Uterus (tissue), 3 donors: ENCODE measurements at regions not wholly inside any gene's neighbourhood (a gene's known extent, or its start where the extent isn't known, plus 50 kb on each side); places are given as distances from the start of the nearest gene placed in this dataset.

Source experiments
- DNase-seq, 2 donors: peaks; one replicate each; pipeline ENCODE4 v3.0.0-alpha.2; 2019 to 2020
- H3K27ac ChIP-seq, 2 donors: fragments of 200-600 bp; sonication (generic); 1 replicate in 1 of 2; 2 replicates in 1 of 2; pipeline ENCODE4 v1.5.1; 2016 to 2018
- H3K27me3 ChIP-seq, 2 donors: fragments of 200-600 bp; sonication (generic); one replicate each; pipeline ENCODE4 v1.5.1; 2018 to 2019; ENCODE audit warnings: control low read depth in 1 of 2
- H3K36me3 ChIP-seq, 2 donors: fragments of 200-600 bp; sonication (generic); one replicate each; pipeline ENCODE4 v1.5.1; 2019; ENCODE audit warnings: control low read depth in 1 of 2
- H3K4me1 ChIP-seq, 2 donors: fragments of 200-600 bp; sonication (generic); one replicate each; pipeline ENCODE4 v1.5.1; 2018 to 2019; ENCODE audit warnings: control low read depth in 1 of 2
- H3K4me3 ChIP-seq, 2 donors: fragments of 200-600 bp; sonication (generic); 1 replicate in 1 of 2; 2 replicates in 1 of 2; pipeline ENCODE4 v1.5.1; 2018 to 2019; ENCODE audit warnings: mild to moderate bottlenecking in 1 of 2
- H3K9me3 ChIP-seq, 2 donors: fragments of 200-600 bp; sonication (generic); one replicate each; pipeline ENCODE4 v1.5.1; 2019; ENCODE audit warnings: control low read depth in 1 of 2
- POLR2A ChIP-seq, 2 donors: fragments of 450-650 bp; IDR thresholded peaks; one replicate each; pipeline ENCODE4 v1.6.1; 2016; ENCODE audit warnings: antibody characterized with exemption in 2 of 2, mild to moderate bottlenecking in 1 of 2, moderate library complexity in 1 of 2
- intact Hi-C: fragments of 100-400 bp; cut with DNase I; formaldehyde crosslinking; loops from one replicate; pipeline ENCODE4 v1.15.1; 2023; ENCODE audit warnings: low total_unique reads
- TF ChIP-seq, protein P1 (sequence below), 4 experiments: fragments of 200-600 bp in 2 of 4; fragments of 450-650 bp in 2 of 4; sonication (generic) in 2 of 4; IDR thresholded peaks; one replicate each; pipeline ENCODE4 v1.5.1; 2016 to 2019; ENCODE audit warnings: antibody characterized with exemption in 4 of 4, mild to moderate bottlenecking in 2 of 4, moderate library complexity in 1 of 4
- donor health status: DM: yes; HTN: yes; CAD: no.

GRCh38 chr22:48927591-48927990 lies 900.1 kb downstream of the BRD1 start:
- no peak for TF ChIP-seq POLR2A (IDR thresholded peaks at IDR 0.05)
- TF ChIP-seq, protein P1, sequence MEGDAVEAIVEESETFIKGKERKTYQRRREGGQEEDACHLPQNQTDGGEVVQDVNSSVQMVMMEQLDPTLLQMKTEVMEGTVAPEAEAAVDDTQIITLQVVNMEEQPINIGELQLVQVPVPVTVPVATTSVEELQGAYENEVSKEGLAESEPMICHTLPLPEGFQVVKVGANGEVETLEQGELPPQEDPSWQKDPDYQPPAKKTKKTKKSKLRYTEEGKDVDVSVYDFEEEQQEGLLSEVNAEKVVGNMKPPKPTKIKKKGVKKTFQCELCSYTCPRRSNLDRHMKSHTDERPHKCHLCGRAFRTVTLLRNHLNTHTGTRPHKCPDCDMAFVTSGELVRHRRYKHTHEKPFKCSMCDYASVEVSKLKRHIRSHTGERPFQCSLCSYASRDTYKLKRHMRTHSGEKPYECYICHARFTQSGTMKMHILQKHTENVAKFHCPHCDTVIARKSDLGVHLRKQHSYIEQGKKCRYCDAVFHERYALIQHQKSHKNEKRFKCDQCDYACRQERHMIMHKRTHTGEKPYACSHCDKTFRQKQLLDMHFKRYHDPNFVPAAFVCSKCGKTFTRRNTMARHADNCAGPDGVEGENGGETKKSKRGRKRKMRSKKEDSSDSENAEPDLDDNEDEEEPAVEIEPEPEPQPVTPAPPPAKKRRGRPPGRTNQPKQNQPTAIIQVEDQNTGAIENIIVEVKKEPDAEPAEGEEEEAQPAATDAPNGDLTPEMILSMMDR (IDR thresholded peaks at IDR 0.05), result no peak
- intact Hi-C loops, result no loop called here
- Histone ChIP-seq H3K4me3 (no peak overlapping the region), H3K36me3 (no peaks in the 10 kb centered on the region), H3K9me3 (no peaks in the 10 kb centered on the region), H3K27ac (no peak overlapping the region), H3K4me1 (no peaks in the 10 kb centered on the region), H3K27me3 (no peaks in the 10 kb centered on the region)
- no peak for DNase-seq

- no peak for DNase-seq
- no peak overlapping the region for H3K27ac ChIP-seq
These were observed 901.0 kb downstream of the BRD1 start for GRCh38 chr22:48926643-48927042.

GRCh38 chr22:48926136-48926535 lies 901.5 kb downstream of the BRD1 start:
- intact Hi-C loops, result no loop called here

More at GRCh38 chr22:48926643-48927042, 901.0 kb downstream of the BRD1 start:
- H3K27me3 ChIP-seq, result no peaks in the 10 kb centered on the region
- no peak overlapping the region for H3K4me3 ChIP-seq
- H3K9me3 ChIP-seq, result no peaks in the 10 kb centered on the region
- TF ChIP-seq POLR2A (IDR thresholded peaks at IDR 0.05), result no peak
- TF ChIP-seq, protein P1 (IDR thresholded peaks at IDR 0.05), result no peak
- H3K36me3 ChIP-seq, result no peaks in the 10 kb centered on the region
- intact Hi-C loops, result no loop called here
- no peaks in the 10 kb centered on the region for H3K4me1 ChIP-seq

GRCh38 chr22:48925450-48925849 lies 902.2 kb downstream of the BRD1 start:
- no peak for DNase-seq
- Histone ChIP-seq H3K4me1 (no peaks in the 10 kb centered on the region), H3K36me3 (no peaks in the 10 kb centered on the region), H3K4me3 (no peak overlapping the region), H3K27me3 (no peaks in the 10 kb centered on the region), H3K27ac (no peak overlapping the region), H3K9me3 (no peaks in the 10 kb centered on the region)
- intact Hi-C loops, result no loop called here
- no peak for TF ChIP-seq POLR2A (IDR thresholded peaks at IDR 0.05)
- TF ChIP-seq, protein P1 (IDR thresholded peaks at IDR 0.05), result no peak

More at GRCh38 chr22:48926136-48926535, 901.5 kb downstream of the BRD1 start:
- H3K36me3 ChIP-seq, result no peaks in the 10 kb centered on the region
- no peaks in the 10 kb centered on the region for H3K9me3 ChIP-seq
- TF ChIP-seq, protein P1 (IDR thresholded peaks at IDR 0.05), result no peak
- no peak for TF ChIP-seq POLR2A (IDR thresholded peaks at IDR 0.05)
- H3K27ac ChIP-seq, result no peak overlapping the region
- H3K27me3 ChIP-seq, result no peaks in the 10 kb centered on the region
- no peak for DNase-seq
- no peak overlapping the region for H3K4me3 ChIP-seq
- no peaks in the 10 kb centered on the region for H3K4me1 ChIP-seq

GRCh38 chr22:48923996-48924395 lies 903.7 kb downstream of the BRD1 start:
- no peak overlapping the region for H3K4me3 ChIP-seq
- no peak for DNase-seq
- no peaks in the 10 kb centered on the region for H3K4me1 ChIP-seq
- intact Hi-C loops, result no loop called here
- H3K36me3 ChIP-seq, result no peaks in the 10 kb centered on the region
- H3K27me3 ChIP-seq, result no peaks in the 10 kb centered on the region
- TF ChIP-seq, protein P1 (IDR thresholded peaks at IDR 0.05), result no peak
- no peak for TF ChIP-seq POLR2A (IDR thresholded peaks at IDR 0.05)
- no peaks in the 10 kb centered on the region for H3K9me3 ChIP-seq
- H3K27ac ChIP-seq, result no peak overlapping the region
